ENCODE measurements at regions not wholly inside any gene's neighbourhood (a gene's known extent, or its start where the extent isn't known, plus 50 kb on each side); places are given as distances from the start of the nearest gene placed in this dataset.

DNA sequence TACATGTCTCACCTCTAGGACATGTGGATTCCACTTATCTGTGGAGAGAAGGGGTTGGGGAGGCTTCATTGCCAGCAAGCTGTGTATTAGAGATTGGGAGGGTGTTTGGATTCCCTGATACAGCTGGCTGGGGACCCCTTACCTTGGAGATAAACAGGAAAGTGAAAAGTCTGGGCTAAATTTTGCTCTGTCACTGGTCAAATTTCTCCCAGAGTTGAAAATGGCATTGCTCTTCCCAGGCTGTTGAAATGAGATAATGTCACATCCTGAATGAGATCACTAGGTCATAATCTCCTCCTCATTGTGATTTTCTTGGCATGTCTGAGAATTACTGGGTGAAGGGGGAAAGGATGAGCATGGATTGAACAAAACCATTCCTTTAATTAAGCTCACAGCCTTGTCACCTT is 265.0 kb upstream of the PARD3B start:
- intact Hi-C loops (cut with micrococcal nuclease): no loop called here
- no peaks in the 10 kb centered on the region for H3K9me3 ChIP-seq (ENCODE audit: control insufficient read depth in 1 of 2, insufficient read depth in 1 of 2, low read depth in 1 of 2, low read length in 2 of 2)
- no peaks in the 10 kb centered on the region for H3K36me3 ChIP-seq (ENCODE audit: control insufficient read depth in 1 of 2, insufficient read depth in 2 of 2, low read length in 2 of 2)
- no peak overlapping the region for H3K27ac ChIP-seq (ENCODE audit: low read depth, low read length)
- RAD21 ChIA-PET (ENCODE audit: low non-redundant PET in 1 of 2, low total read pairs in 2 of 2, uncharacterized antibody in 2 of 2, unreplicated experiment in 2 of 2): no interaction called here
- H3K4me1 ChIP-seq (ENCODE audit: control insufficient read depth in 1 of 2, insufficient read depth in 2 of 2, low read length in 2 of 2): no peaks in the 10 kb centered on the region
- H2AFZ ChIP-seq (ENCODE audit: low read depth, low read length, poor library complexity, severe bottlenecking): no peak overlapping the region
- H3K9ac ChIP-seq (ENCODE audit: low read length): no peak overlapping the region
- CTCF ChIA-PET: no interaction called here
- H4K20me1 ChIP-seq (ENCODE audit: insufficient read depth): no peaks in the 10 kb centered on the region
- BruUV-seq (replicated peaks): no TSS peak
- POLR2A ChIA-PET: no interaction called here
- no peak for TF ChIP-seq YY1 (IDR thresholded peaks at IDR 0.05; ENCODE audit: extremely low read depth, insufficient replicate concordance, low read depth, low read length)
- H3K4me3 ChIP-seq (replicated peaks in 1 of 2; ENCODE audit: low read depth in 1 of 2, low read length in 2 of 2): no peak overlapping the region
- no peak for ATAC-seq
- peaks cover 7% of the 10 kb centered on the region for H3K27me3 ChIP-seq (ENCODE audit: insufficient read depth, low read length)
- no peaks in the 10 kb centered on the region for H3K9me2 ChIP-seq (ENCODE audit: insufficient read depth)
- H3K4me2 ChIP-seq (ENCODE audit: low read length): no peak overlapping the region
- DNase-seq (ENCODE audit: low read depth, low spot score): no peak
- no peaks in the 10 kb centered on the region for H3K79me2 ChIP-seq (ENCODE audit: insufficient read depth, low read length)

DNA sequence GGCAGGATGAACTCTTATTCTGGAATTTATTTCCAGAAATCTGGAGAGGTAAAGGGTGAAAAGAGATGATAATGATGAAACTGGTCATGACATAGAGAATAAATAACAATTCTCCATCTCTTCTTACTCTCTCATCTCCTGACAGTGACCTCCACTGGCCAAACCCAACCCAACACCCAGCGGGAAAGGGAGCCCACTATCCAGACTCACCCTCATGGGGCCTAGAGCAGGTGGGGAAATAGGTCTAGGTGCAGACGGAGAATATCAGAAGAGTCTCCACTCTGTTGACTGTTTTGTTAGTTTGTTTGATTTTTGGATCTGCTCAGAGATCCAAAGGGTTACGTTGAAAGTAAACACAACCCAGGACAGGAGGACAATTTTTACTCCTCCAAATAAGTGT is 263.2 kb upstream of the PARD3B start:
- no peaks in the 10 kb centered on the region for H4K20me1 ChIP-seq (ENCODE audit: insufficient read depth)
- CTCF ChIA-PET: no interaction called here
- no peaks in the 10 kb centered on the region for H3K36me3 ChIP-seq (ENCODE audit: control insufficient read depth in 1 of 2, insufficient read depth in 2 of 2, low read length in 2 of 2)
- H3K27me3 ChIP-seq (ENCODE audit: insufficient read depth, low read length): peaks cover 7% of the 10 kb centered on the region
- intact Hi-C loops (cut with micrococcal nuclease): no loop called here
- no peak for DNase-seq (ENCODE audit: low read depth, low spot score)
- H2AFZ ChIP-seq (ENCODE audit: low read depth, low read length, poor library complexity, severe bottlenecking): no peak overlapping the region
- no peak overlapping the region for H3K4me3 ChIP-seq (replicated peaks in 1 of 2; ENCODE audit: low read depth in 1 of 2, low read length in 2 of 2)
- no peak overlapping the region for H3K9ac ChIP-seq (ENCODE audit: low read length)
- POLR2A ChIA-PET: no interaction called here
- H3K4me1 ChIP-seq (ENCODE audit: control insufficient read depth in 1 of 2, insufficient read depth in 2 of 2, low read length in 2 of 2): no peaks in the 10 kb centered on the region
- no peaks in the 10 kb centered on the region for H3K9me2 ChIP-seq (ENCODE audit: insufficient read depth)
- H3K9me3 ChIP-seq (ENCODE audit: control insufficient read depth in 1 of 2, insufficient read depth in 1 of 2, low read depth in 1 of 2, low read length in 2 of 2): no peaks in the 10 kb centered on the region
- no peak for ATAC-seq
- H3K4me2 ChIP-seq (ENCODE audit: low read length): no peak overlapping the region
- H3K79me2 ChIP-seq (ENCODE audit: insufficient read depth, low read length): no peaks in the 10 kb centered on the region
- RAD21 ChIA-PET (ENCODE audit: low non-redundant PET in 1 of 2, low total read pairs in 2 of 2, uncharacterized antibody in 2 of 2, unreplicated experiment in 2 of 2): no interaction called here
- no TSS peak for BruUV-seq (replicated peaks)
- H3K27ac ChIP-seq (ENCODE audit: low read depth, low read length): no peak overlapping the region
- TF ChIP-seq EZH2phosphoT487 (IDR thresholded peaks at IDR 0.05; ENCODE audit: borderline replicate concordance): no peak
- no peak for TF ChIP-seq ZFX (IDR thresholded peaks at IDR 0.05)
- TF ChIP-seq ZNF274 (IDR thresholded peaks at IDR 0.05; ENCODE audit: low read depth, low read length): no peak
- TF ChIP-seq, protein P1, sequence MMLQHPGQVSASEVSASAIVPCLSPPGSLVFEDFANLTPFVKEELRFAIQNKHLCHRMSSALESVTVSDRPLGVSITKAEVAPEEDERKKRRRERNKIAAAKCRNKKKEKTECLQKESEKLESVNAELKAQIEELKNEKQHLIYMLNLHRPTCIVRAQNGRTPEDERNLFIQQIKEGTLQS (IDR thresholded peaks at IDR 0.05): no peak
- TF ChIP-seq, protein P2, sequence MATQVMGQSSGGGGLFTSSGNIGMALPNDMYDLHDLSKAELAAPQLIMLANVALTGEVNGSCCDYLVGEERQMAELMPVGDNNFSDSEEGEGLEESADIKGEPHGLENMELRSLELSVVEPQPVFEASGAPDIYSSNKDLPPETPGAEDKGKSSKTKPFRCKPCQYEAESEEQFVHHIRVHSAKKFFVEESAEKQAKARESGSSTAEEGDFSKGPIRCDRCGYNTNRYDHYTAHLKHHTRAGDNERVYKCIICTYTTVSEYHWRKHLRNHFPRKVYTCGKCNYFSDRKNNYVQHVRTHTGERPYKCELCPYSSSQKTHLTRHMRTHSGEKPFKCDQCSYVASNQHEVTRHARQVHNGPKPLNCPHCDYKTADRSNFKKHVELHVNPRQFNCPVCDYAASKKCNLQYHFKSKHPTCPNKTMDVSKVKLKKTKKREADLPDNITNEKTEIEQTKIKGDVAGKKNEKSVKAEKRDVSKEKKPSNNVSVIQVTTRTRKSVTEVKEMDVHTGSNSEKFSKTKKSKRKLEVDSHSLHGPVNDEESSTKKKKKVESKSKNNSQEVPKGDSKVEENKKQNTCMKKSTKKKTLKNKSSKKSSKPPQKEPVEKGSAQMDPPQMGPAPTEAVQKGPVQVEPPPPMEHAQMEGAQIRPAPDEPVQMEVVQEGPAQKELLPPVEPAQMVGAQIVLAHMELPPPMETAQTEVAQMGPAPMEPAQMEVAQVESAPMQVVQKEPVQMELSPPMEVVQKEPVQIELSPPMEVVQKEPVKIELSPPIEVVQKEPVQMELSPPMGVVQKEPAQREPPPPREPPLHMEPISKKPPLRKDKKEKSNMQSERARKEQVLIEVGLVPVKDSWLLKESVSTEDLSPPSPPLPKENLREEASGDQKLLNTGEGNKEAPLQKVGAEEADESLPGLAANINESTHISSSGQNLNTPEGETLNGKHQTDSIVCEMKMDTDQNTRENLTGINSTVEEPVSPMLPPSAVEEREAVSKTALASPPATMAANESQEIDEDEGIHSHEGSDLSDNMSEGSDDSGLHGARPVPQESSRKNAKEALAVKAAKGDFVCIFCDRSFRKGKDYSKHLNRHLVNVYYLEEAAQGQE (IDR thresholded peaks at IDR 0.05; ENCODE audit: low read depth): no peak
- no peak for TF ChIP-seq JUND (IDR thresholded peaks at IDR 0.05)
- no peak for TF ChIP-seq TCF7L2 (IDR thresholded peaks at IDR 0.05; ENCODE audit: borderline replicate concordance, extremely low read depth, insufficient read depth, insufficient read length)
- TF ChIP-seq, protein P3, sequence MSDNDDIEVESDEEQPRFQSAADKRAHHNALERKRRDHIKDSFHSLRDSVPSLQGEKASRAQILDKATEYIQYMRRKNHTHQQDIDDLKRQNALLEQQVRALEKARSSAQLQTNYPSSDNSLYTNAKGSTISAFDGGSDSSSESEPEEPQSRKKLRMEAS (IDR thresholded peaks at IDR 0.05): no peak
- no peak for TF ChIP-seq SIN3A (IDR thresholded peaks at IDR 0.05; ENCODE audit: low read depth)
- no peak for TF ChIP-seq ELF1 (IDR thresholded peaks at IDR 0.05; ENCODE audit: borderline replicate concordance, low read depth)
- TF ChIP-seq EGR1 (IDR thresholded peaks at IDR 0.05; ENCODE audit: low read depth): no peak
- no peak for TF ChIP-seq YY1 (IDR thresholded peaks at IDR 0.05; ENCODE audit: extremely low read depth, insufficient replicate concordance, low read depth, low read length)
- TF ChIP-seq SP1 (IDR thresholded peaks at IDR 0.05; ENCODE audit: low read depth): no peak
- no peak for TF ChIP-seq CBX3 (IDR thresholded peaks at IDR 0.05; ENCODE audit: low read depth)
- TF ChIP-seq POLR2A (IDR thresholded peaks at IDR 0.05; ENCODE audit: borderline replicate concordance, extremely low read depth, insufficient read depth, insufficient read length): no peak
- no peak for TF ChIP-seq POLR2AphosphoS5 (IDR thresholded peaks at IDR 0.05; ENCODE audit: low read depth, low read length)
- TF ChIP-seq SRF (IDR thresholded peaks at IDR 0.05; ENCODE audit: low read depth): no peak
